ENCODE measurements at regions not wholly inside any gene's neighbourhood (a gene's known extent, or its start where the extent isn't known, plus 50 kb on each side); places are given as distances from the start of the nearest gene placed in this dataset.

DNA sequence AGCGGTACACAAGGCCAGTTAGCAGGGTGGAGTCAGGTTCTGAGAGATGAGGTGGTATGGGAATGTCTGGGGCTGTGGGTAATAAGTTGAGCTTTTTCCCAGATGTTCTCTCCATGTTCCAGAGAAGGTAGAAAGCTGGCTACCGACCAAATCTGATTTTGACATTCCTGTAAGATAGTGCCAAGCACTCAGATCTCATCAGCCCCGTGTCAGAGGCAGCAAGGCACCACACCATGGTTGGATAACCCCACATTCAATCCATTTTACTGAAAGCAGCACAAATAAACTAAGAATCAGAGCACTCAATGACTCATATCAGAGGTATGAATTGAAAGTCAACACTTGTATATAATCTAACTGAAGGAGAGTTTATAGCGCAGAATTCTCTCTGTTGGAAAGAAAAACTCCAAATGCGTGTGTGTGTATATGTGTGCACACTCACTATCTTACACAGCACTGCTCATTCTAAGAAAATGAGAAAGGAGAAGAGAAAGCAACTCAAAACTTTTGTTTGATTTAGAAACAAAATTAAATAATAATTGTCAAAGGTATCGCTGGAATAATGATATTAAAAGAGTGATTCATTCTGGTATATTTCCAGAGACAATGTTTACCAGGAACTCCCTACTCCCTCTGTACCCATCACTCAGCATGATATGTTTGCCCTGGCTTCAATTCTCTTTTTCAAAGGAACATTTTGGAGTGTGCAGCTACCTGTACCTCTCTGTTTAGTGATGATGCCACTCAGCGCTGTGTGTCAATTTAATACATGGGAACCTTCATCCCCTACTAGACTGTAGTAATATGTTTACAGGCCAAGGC lies 375.1 kb upstream of the ID2 start:
- peak overlapping the region in 2 of 7 donors; percentile 30 for H3K27ac Mint-ChIP-seq
- Histone ChIP-seq H3K9me3 (replicated peaks in 1 of 2; ENCODE audit: control insufficient read depth in 1 of 2, insufficient read depth in 1 of 2, low read length in 2 of 2) (no peaks in the 10 kb centered on the region), H3K4me2 (replicated peaks; ENCODE audit: extremely low read depth, low read length, poor library complexity, severe bottlenecking) (no peak overlapping the region), H3K79me2 (ENCODE audit: insufficient read depth, low read length) (no peaks in the 10 kb centered on the region), H3K27me3 (ENCODE audit: control insufficient read depth in 2 of 2, insufficient read depth in 2 of 2, low read length in 2 of 2) (no peaks in the 10 kb centered on the region), H3K36me3 (replicated peaks in 1 of 2; ENCODE audit: control insufficient read depth in 1 of 2, insufficient read depth in 2 of 2, low read length in 2 of 2) (no peaks in the 10 kb centered on the region), H3K27ac (ENCODE audit: low read depth in 1 of 2, low read length in 2 of 2) (peak overlapping the region in 1 of 2 donors; percentile 31), H3K4me1 (ENCODE audit: control insufficient read depth in 1 of 2, insufficient read depth in 2 of 2, low read length in 2 of 2) (peaks cover 93 to 100% of the 10 kb centered on the region in 2 donors), H3K4me3 (replicated peaks in 1 of 3; ENCODE audit: low read depth in 2 of 3, low read length in 3 of 3) (no peak overlapping the region), H2AFZ (ENCODE audit: insufficient read depth, low read depth, low read length, poor library complexity, severe bottlenecking) (no peak overlapping the region), H3K9ac (ENCODE audit: insufficient read depth, low read length, poor library complexity, severe bottlenecking) (no peak overlapping the region), H4K20me1 (ENCODE audit: insufficient read depth, low read length) (no peaks in the 10 kb centered on the region)
- intact Hi-C loops (cut with micrococcal nuclease): loop anchor here (5.0 to 10.0 kb wide), 6 partner anchors 64 to 378 kb away; partner anchors contain the start of gene ID2 (in 1 of the 2)
- peaks cover 8 to 9% of the 10 kb centered on the region in 2 donors for H3K36me3 Mint-ChIP-seq
- peaks cover 97% of the 10 kb centered on the region for H3K4me1 Mint-ChIP-seq
- no peak for DNase-seq
- H3K4me3 Mint-ChIP-seq: no peak overlapping the region
- 94% methylated on average over 2 of the region's 7 CpGs for WGBS (ENCODE audit: insufficient coverage)
- H3K9me3 Mint-ChIP-seq: peaks cover 0 to 4% (median 1%) of the 10 kb centered on the region in 7 donors
- H3K27me3 Mint-ChIP-seq (ENCODE audit: low read depth in 3 of 3): peaks cover 1 to 6% (median 3%) of the 10 kb centered on the region in 3 donors
- TF ChIP-seq, protein P1, sequence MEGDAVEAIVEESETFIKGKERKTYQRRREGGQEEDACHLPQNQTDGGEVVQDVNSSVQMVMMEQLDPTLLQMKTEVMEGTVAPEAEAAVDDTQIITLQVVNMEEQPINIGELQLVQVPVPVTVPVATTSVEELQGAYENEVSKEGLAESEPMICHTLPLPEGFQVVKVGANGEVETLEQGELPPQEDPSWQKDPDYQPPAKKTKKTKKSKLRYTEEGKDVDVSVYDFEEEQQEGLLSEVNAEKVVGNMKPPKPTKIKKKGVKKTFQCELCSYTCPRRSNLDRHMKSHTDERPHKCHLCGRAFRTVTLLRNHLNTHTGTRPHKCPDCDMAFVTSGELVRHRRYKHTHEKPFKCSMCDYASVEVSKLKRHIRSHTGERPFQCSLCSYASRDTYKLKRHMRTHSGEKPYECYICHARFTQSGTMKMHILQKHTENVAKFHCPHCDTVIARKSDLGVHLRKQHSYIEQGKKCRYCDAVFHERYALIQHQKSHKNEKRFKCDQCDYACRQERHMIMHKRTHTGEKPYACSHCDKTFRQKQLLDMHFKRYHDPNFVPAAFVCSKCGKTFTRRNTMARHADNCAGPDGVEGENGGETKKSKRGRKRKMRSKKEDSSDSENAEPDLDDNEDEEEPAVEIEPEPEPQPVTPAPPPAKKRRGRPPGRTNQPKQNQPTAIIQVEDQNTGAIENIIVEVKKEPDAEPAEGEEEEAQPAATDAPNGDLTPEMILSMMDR (IDR thresholded peaks at IDR 0.05): no peak

DNA sequence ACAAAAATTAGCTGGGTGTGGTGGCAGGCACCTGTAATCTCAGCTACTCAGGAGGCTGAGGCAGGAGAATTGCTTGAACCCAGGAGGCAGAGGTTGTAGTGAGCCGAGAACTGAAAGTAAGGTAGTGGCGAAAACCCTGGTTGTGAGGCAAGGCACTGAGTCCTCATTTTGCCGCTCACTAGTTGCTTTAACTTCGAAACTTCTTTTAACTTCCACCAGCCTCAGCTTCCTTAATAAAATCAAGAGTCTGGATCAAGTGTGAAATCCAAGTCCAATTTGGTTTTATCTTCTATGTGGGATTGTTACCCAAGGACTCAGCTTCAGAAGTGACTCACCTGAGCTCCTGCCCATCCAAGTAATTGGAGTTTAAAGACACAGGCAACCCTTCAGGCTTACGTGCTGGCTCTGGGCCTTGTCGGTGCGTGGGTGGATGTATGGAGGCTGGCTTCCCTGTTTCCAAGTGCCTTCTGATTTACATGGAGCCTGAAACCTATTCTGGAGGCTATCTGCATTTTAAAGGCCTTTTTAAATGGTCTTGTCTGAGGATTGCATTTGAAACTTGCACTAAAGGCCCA lies 374.2 kb upstream of the ID2 start:
- WGBS (ENCODE audit: insufficient coverage): 96% methylated on average over 3 of the region's 7 CpGs
- no peaks in the 10 kb centered on the region for H3K79me2 ChIP-seq (ENCODE audit: insufficient read depth, low read length)
- no peak overlapping the region for H3K4me3 ChIP-seq (replicated peaks in 1 of 3; ENCODE audit: low read depth in 2 of 3, low read length in 3 of 3)
- H3K4me1 Mint-ChIP-seq: peaks cover 97% of the 10 kb centered on the region
- no peak overlapping the region for H3K9ac ChIP-seq (ENCODE audit: insufficient read depth, low read length, poor library complexity, severe bottlenecking)
- H3K27me3 ChIP-seq (ENCODE audit: control insufficient read depth in 2 of 2, insufficient read depth in 2 of 2, low read length in 2 of 2): no peaks in the 10 kb centered on the region
- DNase-seq: no peak
- no peak overlapping the region for H3K4me3 Mint-ChIP-seq
- no peaks in the 10 kb centered on the region for H3K9me3 ChIP-seq (replicated peaks in 1 of 2; ENCODE audit: control insufficient read depth in 1 of 2, insufficient read depth in 1 of 2, low read length in 2 of 2)
- H3K27me3 Mint-ChIP-seq (ENCODE audit: low read depth in 3 of 3): peaks cover 1 to 6% (median 3%) of the 10 kb centered on the region in 3 donors
- peak overlapping the region; percentile 17 for H2AFZ ChIP-seq (ENCODE audit: insufficient read depth, low read depth, low read length, poor library complexity, severe bottlenecking)
- H3K27ac Mint-ChIP-seq: peak overlapping the region in 4 of 7 donors; percentile 5 to 48 (median 18)
- intact Hi-C loops (cut with micrococcal nuclease): loop anchor here (5.0 to 10.0 kb wide), 6 partner anchors 65 to 377 kb away; partner anchors contain the start of gene ID2 (in 1 of the 2)
- H4K20me1 ChIP-seq (ENCODE audit: insufficient read depth, low read length): no peaks in the 10 kb centered on the region
- no peak overlapping the region for H3K4me2 ChIP-seq (replicated peaks; ENCODE audit: extremely low read depth, low read length, poor library complexity, severe bottlenecking)
- H3K36me3 ChIP-seq (replicated peaks in 1 of 2; ENCODE audit: control insufficient read depth in 1 of 2, insufficient read depth in 2 of 2, low read length in 2 of 2): no peaks in the 10 kb centered on the region
- peaks cover 8 to 9% of the 10 kb centered on the region in 2 donors for H3K36me3 Mint-ChIP-seq
- TF ChIP-seq, protein P1 (IDR thresholded peaks at IDR 0.05): no peak
- H3K27ac ChIP-seq (ENCODE audit: low read depth in 1 of 2, low read length in 2 of 2): peak overlapping the region in 1 of 2 donors; percentile 31
- peaks cover 0 to 5% (median 1%) of the 10 kb centered on the region in 7 donors for H3K9me3 Mint-ChIP-seq
- H3K4me1 ChIP-seq (ENCODE audit: control insufficient read depth in 1 of 2, insufficient read depth in 2 of 2, low read length in 2 of 2): peaks cover 93 to 100% of the 10 kb centered on the region in 2 donors

All from CD14-positive monocyte (primary cell).